HCT116 (cell line): ENCODE measurements at regions not wholly inside any gene's neighbourhood (a gene's known extent, or its start where the extent isn't known, plus 50 kb on each side); places are given as distances from the start of the nearest gene placed in this dataset.

Experiments used
- ATAC-seq: fragments of 200-7000 bp; cut with Tn5 transposase; 2 replicates; pipeline ENCODE4 v1.9.1; 2020; ENCODE audit warnings: mild to moderate bottlenecking, moderate library complexity
- BruUV-seq: library from RNA; stranded (reverse); fragments of 400-500 nt; replicated peaks from 2 replicates; lab custom pipeline; 2021; lab: Mats Ljungman, UMichigan
- CTCF ChIA-PET: fragments of 300-600 bp; sonication (Branson Sonifier 250); formaldehyde crosslinking; loops from one replicate; lab custom pipeline; 2021; ENCODE audit warnings: antibody characterized with exemption; lab: Charles Lee
- POLR2A ChIA-PET: fragments of 300-600, 350-600 bp; sonication (Branson Sonifier 250); formaldehyde crosslinking; loops from one replicate; lab custom pipeline; 2021; ENCODE audit warnings: antibody characterized with exemption; lab: Charles Lee
- RAD21 ChIA-PET, 2 experiments: fragments of 300-600 bp; sonication (Branson Sonifier 250); formaldehyde crosslinking; loops; one replicate each; lab custom pipeline; 2023; ENCODE audit warnings: low total read pairs in 2 of 2; ENCODE audit not compliant: uncharacterized antibody in 2 of 2, unreplicated experiment in 2 of 2, low non-redundant PET in 1 of 2; lab: Charles Lee
- DNase-seq: peaks from one replicate; pipeline ENCODE4 v3.0.0-alpha.2; 2010; ENCODE audit warnings: low read depth, low spot score
- H2AFZ ChIP-seq: fragments of 200-600 bp; shearing (Covaris generic), sonication (generic); 2 replicates; pipeline ENCODE4 v1.6.1; 2017; ENCODE audit warnings: low read depth, mixed run types, mixed read lengths, antibody characterized with exemption, low read length; ENCODE audit not compliant: poor library complexity, severe bottlenecking
- H3K27ac ChIP-seq: 2 replicates; pipeline ENCODE4 v1.5.1; 2012; ENCODE audit warnings: low read depth, low read length
- H3K27me3 ChIP-seq: fragments of 200-600 bp; sonication (generic); 2 replicates; pipeline ENCODE4 v1.6.1; 2016; ENCODE audit warnings: mixed run types, low read length, mixed read lengths; ENCODE audit not compliant: insufficient read depth
- H3K36me3 ChIP-seq, 2 experiments: fragments of 200-500 bp in 1 of 2; fragments of 200-600 bp in 1 of 2; sonication (Bioruptor generic) in 1 of 2; sonication (generic) in 1 of 2; 2 replicates each; pipeline versions ENCODE4 v1.5.1 to v1.6.1; 2014 to 2016; ENCODE audit warnings: low read length in 2 of 2, inconsistent platforms in 1 of 2, mixed read lengths in 1 of 2, mixed run types in 1 of 2; ENCODE audit not compliant: insufficient read depth in 2 of 2, control insufficient read depth in 1 of 2
- H3K4me1 ChIP-seq, 2 experiments: fragments of 200-600 bp in 1 of 2; sonication (generic) in 1 of 2; 2 replicates each; pipeline versions ENCODE4 v1.5.1 to v1.6.1; 2012 to 2017; ENCODE audit warnings: low read length in 2 of 2, inconsistent platforms in 1 of 2, mild to moderate bottlenecking in 1 of 2, mixed read lengths in 1 of 2, mixed run types in 1 of 2, moderate library complexity in 1 of 2; ENCODE audit not compliant: insufficient read depth in 2 of 2, control insufficient read depth in 1 of 2
- H3K4me2 ChIP-seq: fragments of 200-600 bp; sonication (generic); 2 replicates; pipeline ENCODE4 v1.6.1; 2017; ENCODE audit warnings: mixed run types, low read length, mixed read lengths
- H3K4me3 ChIP-seq, 2 experiments: fragments of 200-600 bp in 1 of 2; sonication (generic) in 1 of 2; replicated peaks in 1 of 2; 2 replicates each; pipeline ENCODE4 v1.5.1; 2011 to 2016; ENCODE audit warnings: low read length in 2 of 2, control low read depth in 1 of 2, low read depth in 1 of 2, mild to moderate bottlenecking in 1 of 2, mixed read lengths in 1 of 2, mixed run types in 1 of 2
- H3K79me2 ChIP-seq: fragments of 200-600 bp; sonication (generic); 2 replicates; pipeline ENCODE4 v1.6.1; 2017; ENCODE audit warnings: mild to moderate bottlenecking, mixed run types, low read length, moderate library complexity, mixed read lengths; ENCODE audit not compliant: insufficient read depth
- H3K9ac ChIP-seq: fragments of 200-600 bp; sonication (generic); 2 replicates; pipeline ENCODE4 v1.6.1; 2016; ENCODE audit warnings: low read length, mixed read lengths
- H3K9me2 ChIP-seq: fragments of 200-600 bp; sonication (generic), shearing (Covaris generic); 2 replicates; pipeline ENCODE4 v1.6.1; 2017; ENCODE audit warnings: mixed run types, mild to moderate bottlenecking, moderate library complexity; ENCODE audit not compliant: insufficient read depth
- H3K9me3 ChIP-seq, 2 experiments: fragments of 200-500 bp in 1 of 2; fragments of 200-600 bp in 1 of 2; sonication (Bioruptor generic) in 1 of 2; sonication (generic) in 1 of 2; 2 replicates each; pipeline ENCODE4 v1.6.1; 2014 to 2017; ENCODE audit warnings: low read length in 2 of 2, mixed read lengths in 2 of 2, inconsistent platforms in 1 of 2, low read depth in 1 of 2, mild to moderate bottlenecking in 1 of 2, mixed run types in 1 of 2, moderate library complexity in 1 of 2; ENCODE audit not compliant: control insufficient read depth in 1 of 2, insufficient read depth in 1 of 2
- H4K20me1 ChIP-seq: fragments of 200-600 bp; sonication (generic), shearing (Covaris generic); 2 replicates; pipeline ENCODE4 v1.6.1; 2017; ENCODE audit warnings: mixed run types, mild to moderate bottlenecking, moderate library complexity; ENCODE audit not compliant: insufficient read depth
- CEBPB ChIP-seq: IDR thresholded peaks from 2 replicates; pipeline ENCODE4 v1.6.1; 2012; ENCODE audit warnings: low read depth
- ELF1 ChIP-seq: IDR thresholded peaks from 2 replicates; pipeline ENCODE4 v1.6.1; 2012; ENCODE audit warnings: low read depth, borderline replicate concordance
- EZH2 ChIP-seq: fragments of 200-600 bp; sonication (generic); IDR thresholded peaks from 2 replicates; pipeline ENCODE4 v1.6.1; 2017; ENCODE audit warnings: antibody characterized with exemption, mixed run types
- EZH2phosphoT487 ChIP-seq: fragments of 200-600 bp; IDR thresholded peaks from 2 replicates; pipeline ENCODE4 v1.6.1; 2018; ENCODE audit warnings: antibody characterized with exemption, borderline replicate concordance
- JUND ChIP-seq: IDR thresholded peaks from 2 replicates; pipeline ENCODE4 v1.6.1; 2012
- MAX ChIP-seq: IDR thresholded peaks from 2 replicates; pipeline ENCODE4 v1.6.1; 2012
- POLR2AphosphoS5 ChIP-seq: IDR thresholded peaks from 2 replicates; pipeline ENCODE4 v1.6.1; 2011; ENCODE audit warnings: mild to moderate bottlenecking, low read depth, low read length, moderate library complexity
- TCF7L2 ChIP-seq: IDR thresholded peaks from 2 replicates; pipeline ENCODE4 v1.7.0; 2011; ENCODE audit warnings: borderline replicate concordance, inconsistent platforms; ENCODE audit not compliant: insufficient read depth, insufficient read length; ENCODE audit errors: extremely low read depth
- YY1 ChIP-seq: IDR thresholded peaks from 2 replicates; pipeline ENCODE4 v1.6.1; 2011; ENCODE audit warnings: low read length, low read depth, moderate library complexity, mild to moderate bottlenecking; ENCODE audit not compliant: insufficient replicate concordance; ENCODE audit errors: extremely low read depth
- ZNF274 ChIP-seq: fragments of 200-500 bp; sonication (Bioruptor generic); IDR thresholded peaks from 2 replicates; pipeline ENCODE4 v1.6.1; 2014; ENCODE audit warnings: mild to moderate bottlenecking, low read depth, low read length, inconsistent platforms
- intact Hi-C: fragments of 100-400 bp; cut with micrococcal nuclease; formaldehyde crosslinking; loops from 2 replicates; pipeline ENCODE4 v1.10.0; 2022
- TF ChIP-seq, protein P1 (sequence below): IDR thresholded peaks from 2 replicates; pipeline ENCODE4 v1.6.1; 2012
- TF ChIP-seq, protein P2 (sequence below): IDR thresholded peaks from 2 replicates; pipeline ENCODE4 v1.6.1; 2012; ENCODE audit warnings: low read depth
- TF ChIP-seq, protein P3 (sequence below): IDR thresholded peaks from 2 replicates; pipeline ENCODE4 v1.6.1; 2011; ENCODE audit warnings: mild to moderate bottlenecking, low read length, moderate library complexity; ENCODE audit not compliant: insufficient replicate concordance; ENCODE audit errors: extremely low read depth

DNA sequence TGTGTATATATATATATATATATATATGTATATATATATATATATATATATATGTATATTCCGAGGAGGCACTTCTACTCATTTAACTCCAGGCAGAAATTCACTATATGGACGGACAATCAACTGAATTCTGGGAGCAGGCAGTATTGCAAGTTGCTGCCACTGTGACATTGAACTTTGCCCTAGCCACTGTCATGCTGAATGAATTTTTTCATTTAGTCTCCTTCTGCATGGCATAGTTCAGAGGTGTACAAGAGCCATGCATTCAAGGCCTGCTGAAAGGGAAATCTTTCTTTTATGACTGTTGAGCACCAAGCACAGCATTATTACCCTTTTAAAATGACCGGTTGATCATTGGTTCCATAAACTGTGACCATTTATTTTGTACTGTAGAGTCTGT, 176.2 kb upstream of the THRB start:
- Histone ChIP-seq H2AFZ (no peak overlapping the region), H3K4me1 (no peaks in the 10 kb centered on the region), H3K9me3 (no peaks in the 10 kb centered on the region), H3K9ac (no peak overlapping the region), H3K79me2 (no peaks in the 10 kb centered on the region), H4K20me1 (no peaks in the 10 kb centered on the region), H3K4me2 (no peak overlapping the region), H3K4me3 (no peak overlapping the region), H3K9me2 (no peaks in the 10 kb centered on the region), H3K27ac (no peak overlapping the region), H3K27me3 (no peaks in the 10 kb centered on the region), H3K36me3 (no peaks in the 10 kb centered on the region)
- intact Hi-C loops = no loop called here
- DNase-seq (no peak), ATAC-seq (no peak)
- TF ChIP-seq, protein P1, sequence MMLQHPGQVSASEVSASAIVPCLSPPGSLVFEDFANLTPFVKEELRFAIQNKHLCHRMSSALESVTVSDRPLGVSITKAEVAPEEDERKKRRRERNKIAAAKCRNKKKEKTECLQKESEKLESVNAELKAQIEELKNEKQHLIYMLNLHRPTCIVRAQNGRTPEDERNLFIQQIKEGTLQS = no peak
- TF ChIP-seq CEBPB (no peak), ZNF274 (no peak), MAX (no peak), EZH2phosphoT487 (no peak)
- ChIA-PET CTCF (interaction anchor here (1.0 kb wide), 1 partner anchor 9 kb away, joined by 5 read pairs; no protein-coding TSS in a partner anchor), POLR2A (no interaction called here), RAD21 (no interaction called here)
- no TSS peak for BruUV-seq

GRCh38 chr3:24673596-24673995, 178.9 kb upstream of the THRB start:
- H3K4me3 ChIP-seq = no peak overlapping the region
- intact Hi-C loops = no loop called here
- H3K9me2 ChIP-seq = no peaks in the 10 kb centered on the region
- ChIA-PET POLR2A (no interaction called here), CTCF (interaction anchor here (1.2 kb wide), 1 partner anchor 10 kb away, joined by 4 read pairs; no protein-coding TSS in a partner anchor), RAD21 (no interaction called here)
- no peak overlapping the region for H3K27ac ChIP-seq
- H2AFZ ChIP-seq = no peak overlapping the region
- no peak overlapping the region for H3K9ac ChIP-seq
- H3K79me2 ChIP-seq = no peaks in the 10 kb centered on the region
- no peaks in the 10 kb centered on the region for H4K20me1 ChIP-seq
- H3K27me3 ChIP-seq = no peaks in the 10 kb centered on the region
- no peaks in the 10 kb centered on the region for H3K36me3 ChIP-seq
- no peaks in the 10 kb centered on the region for H3K9me3 ChIP-seq
- no peak overlapping the region for H3K4me2 ChIP-seq
- no TSS peak for BruUV-seq
- H3K4me1 ChIP-seq = peaks cover 0 to 6% of the 10 kb centered on the region in 2 experiments; a peak in 1 of 4 replicates
- no peak for ATAC-seq
- DNase-seq = no peak
- TF ChIP-seq EZH2 (no peak), JUND (no peak), POLR2AphosphoS5 (no peak), TCF7L2 (no peak), EZH2phosphoT487 (no peak), ELF1 (no peak), YY1 (no peak)
- TF ChIP-seq, protein P2, sequence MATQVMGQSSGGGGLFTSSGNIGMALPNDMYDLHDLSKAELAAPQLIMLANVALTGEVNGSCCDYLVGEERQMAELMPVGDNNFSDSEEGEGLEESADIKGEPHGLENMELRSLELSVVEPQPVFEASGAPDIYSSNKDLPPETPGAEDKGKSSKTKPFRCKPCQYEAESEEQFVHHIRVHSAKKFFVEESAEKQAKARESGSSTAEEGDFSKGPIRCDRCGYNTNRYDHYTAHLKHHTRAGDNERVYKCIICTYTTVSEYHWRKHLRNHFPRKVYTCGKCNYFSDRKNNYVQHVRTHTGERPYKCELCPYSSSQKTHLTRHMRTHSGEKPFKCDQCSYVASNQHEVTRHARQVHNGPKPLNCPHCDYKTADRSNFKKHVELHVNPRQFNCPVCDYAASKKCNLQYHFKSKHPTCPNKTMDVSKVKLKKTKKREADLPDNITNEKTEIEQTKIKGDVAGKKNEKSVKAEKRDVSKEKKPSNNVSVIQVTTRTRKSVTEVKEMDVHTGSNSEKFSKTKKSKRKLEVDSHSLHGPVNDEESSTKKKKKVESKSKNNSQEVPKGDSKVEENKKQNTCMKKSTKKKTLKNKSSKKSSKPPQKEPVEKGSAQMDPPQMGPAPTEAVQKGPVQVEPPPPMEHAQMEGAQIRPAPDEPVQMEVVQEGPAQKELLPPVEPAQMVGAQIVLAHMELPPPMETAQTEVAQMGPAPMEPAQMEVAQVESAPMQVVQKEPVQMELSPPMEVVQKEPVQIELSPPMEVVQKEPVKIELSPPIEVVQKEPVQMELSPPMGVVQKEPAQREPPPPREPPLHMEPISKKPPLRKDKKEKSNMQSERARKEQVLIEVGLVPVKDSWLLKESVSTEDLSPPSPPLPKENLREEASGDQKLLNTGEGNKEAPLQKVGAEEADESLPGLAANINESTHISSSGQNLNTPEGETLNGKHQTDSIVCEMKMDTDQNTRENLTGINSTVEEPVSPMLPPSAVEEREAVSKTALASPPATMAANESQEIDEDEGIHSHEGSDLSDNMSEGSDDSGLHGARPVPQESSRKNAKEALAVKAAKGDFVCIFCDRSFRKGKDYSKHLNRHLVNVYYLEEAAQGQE = no peak
- TF ChIP-seq, protein P3, sequence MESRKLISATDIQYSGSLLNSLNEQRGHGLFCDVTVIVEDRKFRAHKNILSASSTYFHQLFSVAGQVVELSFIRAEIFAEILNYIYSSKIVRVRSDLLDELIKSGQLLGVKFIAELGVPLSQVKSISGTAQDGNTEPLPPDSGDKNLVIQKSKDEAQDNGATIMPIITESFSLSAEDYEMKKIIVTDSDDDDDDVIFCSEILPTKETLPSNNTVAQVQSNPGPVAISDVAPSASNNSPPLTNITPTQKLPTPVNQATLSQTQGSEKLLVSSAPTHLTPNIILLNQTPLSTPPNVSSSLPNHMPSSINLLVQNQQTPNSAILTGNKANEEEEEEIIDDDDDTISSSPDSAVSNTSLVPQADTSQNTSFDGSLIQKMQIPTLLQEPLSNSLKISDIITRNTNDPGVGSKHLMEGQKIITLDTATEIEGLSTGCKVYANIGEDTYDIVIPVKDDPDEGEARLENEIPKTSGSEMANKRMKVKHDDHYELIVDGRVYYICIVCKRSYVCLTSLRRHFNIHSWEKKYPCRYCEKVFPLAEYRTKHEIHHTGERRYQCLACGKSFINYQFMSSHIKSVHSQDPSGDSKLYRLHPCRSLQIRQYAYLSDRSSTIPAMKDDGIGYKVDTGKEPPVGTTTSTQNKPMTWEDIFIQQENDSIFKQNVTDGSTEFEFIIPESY = no peak
- TF ChIP-seq, protein P1 = no peak
